ENCODE measurements at regions not wholly inside any gene's neighbourhood (a gene's known extent, or its start where the extent isn't known, plus 50 kb on each side); places are given as distances from the start of the nearest gene placed in this dataset.

GRCh38 chr15:95681836-95682544 lies 648.5 kb upstream of the NR2F2 start:
- ChIA-PET POLR2A (no interaction called here), CTCF (ENCODE audit: low intra/inter-chr PET ratio, low total read pairs) (no interaction called here)
- Histone ChIP-seq H3K27me3 (ENCODE audit: control insufficient read depth in 1 of 2, insufficient read depth in 2 of 2, low read length in 2 of 2) (no peaks in the 10 kb centered on the region), H3K4me2 (ENCODE audit: low read depth, low read length) (no peak overlapping the region), H3K4me1 (ENCODE audit: insufficient read depth, low read length) (no peaks in the 10 kb centered on the region), H2AFZ (ENCODE audit: low read length) (no peak overlapping the region), H4K20me1 (ENCODE audit: insufficient read depth, low read length) (no peaks in the 10 kb centered on the region), H3K9me3 (ENCODE audit: low read length) (peaks cover 51% of the 10 kb centered on the region), H3K27ac (ENCODE audit: extremely low read length, insufficient read depth, low read length) (no peak overlapping the region), H3K4me3 (replicated peaks in 1 of 3; ENCODE audit: insufficient read depth in 1 of 3, low read depth in 2 of 3, low read length in 3 of 3) (no peak overlapping the region), H3K36me3 (replicated peaks in 1 of 2; ENCODE audit: control insufficient read depth in 1 of 2, insufficient read depth in 2 of 2, low read length in 2 of 2) (no peaks in the 10 kb centered on the region), H3K79me2 (ENCODE audit: insufficient read depth, low read length) (no peaks in the 10 kb centered on the region), H3K9ac (ENCODE audit: insufficient read depth, low read depth, low read length) (no peak overlapping the region)
- in situ Hi-C loops (cut with HindIII; ENCODE audit: extremely low pct_ligation_motif_present, low pct_unique_long_range_greater_than_20kb) = no loop called here
- DNase-seq (ENCODE audit: low spot score) (no peak), FAIRE-seq (no peak), ATAC-seq (no peak)
- WGBS (ENCODE audit: low lambda C conversion rate) = 7% methylated on average over 5 of the region's 5 CpGs
- no TSS peak for BruUV-seq (replicated peaks)
- intact Hi-C loops (cut with micrococcal nuclease; ENCODE audit: unreplicated experiment) = no loop called here
- TF ChIP-seq TBX3 (IDR thresholded peaks at IDR 0.05; ENCODE audit: borderline replicate concordance) (no peak), NR2F1 (CRISPR knock-in tag; IDR thresholded peaks at IDR 0.05) (no peak), ETV5 (CRISPR knock-in tag; IDR thresholded peaks at IDR 0.05; ENCODE audit: borderline replicate concordance) (no peak), AGO1 (IDR thresholded peaks at IDR 0.05; ENCODE audit: low read depth, low read length, poor library complexity, severe bottlenecking) (no peak), ZNF20 (CRISPR knock-in tag; IDR thresholded peaks at IDR 0.05) (no peak), GABPB1 (CRISPR knock-in tag; IDR thresholded peaks at IDR 0.05) (no peak), ZNF781 (CRISPR knock-in tag; IDR thresholded peaks at IDR 0.05; ENCODE audit: borderline replicate concordance, not compliant biosample characterization) (no peak), RNF219 (CRISPR knock-in tag; IDR thresholded peaks at IDR 0.05) (no peak), ONECUT2 (CRISPR knock-in tag; IDR thresholded peaks at IDR 0.05) (no peak), BORCS8-MEF2B (CRISPR knock-in tag; IDR thresholded peaks at IDR 0.05) (no peak), RORA (CRISPR knock-in tag; IDR thresholded peaks at IDR 0.05) (no peak), JUND (CRISPR knock-in tag; IDR thresholded peaks at IDR 0.05) (no peak), ZNF724P (CRISPR knock-in tag; IDR thresholded peaks at IDR 0.05; ENCODE audit: borderline replicate concordance) (no peak), RCOR2 (CRISPR knock-in tag; IDR thresholded peaks at IDR 0.05) (no peak), HIC2 (CRISPR knock-in tag; IDR thresholded peaks at IDR 0.05; ENCODE audit: low read depth) (no peak), ELF4 (CRISPR knock-in tag; IDR thresholded peaks at IDR 0.05; ENCODE audit: borderline replicate concordance) (no peak), ATF2 (CRISPR knock-in tag; IDR thresholded peaks at IDR 0.05) (no peak)
